IMR-90 (cell line): ENCODE measurements at regions not wholly inside any gene's neighbourhood (a gene's known extent, or its start where the extent isn't known, plus 50 kb on each side); places are given as distances from the start of the nearest gene placed in this dataset.

Experiments used
- ATAC-seq: fragments of 200-7000 bp; cut with Tn5 transposase; 2 replicates; pipeline ENCODE4 v1.9.1; 2020; ENCODE audit warnings: low read depth, mild to moderate bottlenecking, moderate library complexity
- BruUV-seq: library from RNA; stranded (reverse); fragments of 400-500 nt; replicated peaks from 2 replicates; lab custom pipeline; 2021; lab: Mats Ljungman, UMichigan
- CTCF ChIA-PET: fragments of 300-600 bp; formaldehyde crosslinking; extraction: SDS; loops from one replicate; lab custom pipeline; 2021; ENCODE audit warnings: antibody characterized with exemption; lab: Yijun Ruan, JAX
- POLR2A ChIA-PET: fragments of 300-600 bp; sonication (Branson Sonifier 250); formaldehyde crosslinking; loops from one replicate; lab custom pipeline; 2022; ENCODE audit warnings: antibody characterized with exemption; ENCODE audit not compliant: unreplicated experiment; lab: Charles Lee
- DNase-seq: peaks from one replicate; pipeline ENCODE4 v3.0.0; 2013
- H2AFZ ChIP-seq: replicated peaks from 2 replicates; pipeline ENCODE3; 2013; ENCODE audit warnings: low read length, mild to moderate bottlenecking; ENCODE audit not compliant: poor library complexity
- H2AK5ac ChIP-seq: 2 replicates; pipeline ENCODE4 v1.6.1; 2013; ENCODE audit warnings: low read depth, low read length, inconsistent platforms
- H2AK9ac ChIP-seq: replicated peaks from 2 replicates; pipeline ENCODE3; 2013; ENCODE audit warnings: mild to moderate bottlenecking, low read depth, low read length, moderate library complexity; ENCODE audit not compliant: poor library complexity
- H2BK120ac ChIP-seq: 2 replicates; pipeline ENCODE4 v1.6.1; 2013; ENCODE audit warnings: low read depth, low read length, inconsistent platforms
- H2BK15ac ChIP-seq: 3 replicates; pipeline ENCODE4 v1.6.1; 2013; ENCODE audit warnings: low read depth, low read length, inconsistent platforms
- H2BK20ac ChIP-seq: 2 replicates; pipeline ENCODE4 v1.6.1; 2013; ENCODE audit warnings: low read depth, mild to moderate bottlenecking, inconsistent platforms, low read length, moderate library complexity
- H2BK5ac ChIP-seq: 2 replicates; pipeline ENCODE4 v1.6.1; 2013; ENCODE audit warnings: mild to moderate bottlenecking, low read depth, low read length, inconsistent platforms; ENCODE audit not compliant: poor library complexity, severe bottlenecking
- H3K14ac ChIP-seq: replicated peaks from 2 replicates; pipeline ENCODE4 v1.6.1; 2013; ENCODE audit warnings: low read depth, low read length, inconsistent platforms
- H3K18ac ChIP-seq: 2 replicates; pipeline ENCODE4 v1.6.1; 2013; ENCODE audit warnings: low read depth, low read length, control low read depth
- H3K23ac ChIP-seq: 2 replicates; pipeline ENCODE4 v1.6.1; 2013; ENCODE audit warnings: low read depth, low read length, inconsistent platforms
- H3K27ac ChIP-seq: 2 replicates; pipeline ENCODE4 v1.5.1; 2013; ENCODE audit warnings: mild to moderate bottlenecking, control low read depth, low read length; ENCODE audit not compliant: insufficient read depth
- H3K27me3 ChIP-seq: 2 replicates; pipeline ENCODE4 v1.6.1; 2013; ENCODE audit warnings: low read length; ENCODE audit not compliant: control insufficient read depth, insufficient read depth
- H3K36me3 ChIP-seq: 2 replicates; pipeline ENCODE4 v1.6.1; 2013; ENCODE audit warnings: low read length, mixed read lengths; ENCODE audit not compliant: control insufficient read depth, insufficient read depth
- H3K4ac ChIP-seq: 2 replicates; pipeline ENCODE4 v1.6.1; 2013; ENCODE audit warnings: low read depth, low read length, inconsistent platforms
- H3K4me1 ChIP-seq: 2 replicates; pipeline ENCODE4 v1.6.1; 2013; ENCODE audit warnings: low read length, mixed read lengths; ENCODE audit not compliant: control insufficient read depth, insufficient read depth
- H3K4me2 ChIP-seq: 2 replicates; pipeline ENCODE4 v1.6.1; 2013; ENCODE audit warnings: low read depth, mild to moderate bottlenecking, control low read depth, low read length, moderate library complexity
- H3K4me3 ChIP-seq: 2 replicates; pipeline ENCODE4 v1.5.1; 2013; ENCODE audit warnings: low read depth, mild to moderate bottlenecking, control low read depth, low read length, moderate library complexity; ENCODE audit not compliant: insufficient read depth
- H3K56ac ChIP-seq: 2 replicates; pipeline ENCODE4 v1.6.1; 2013; ENCODE audit warnings: low read length, inconsistent platforms; ENCODE audit not compliant: insufficient read depth; ENCODE audit errors: extremely low read depth
- H3K79me1 ChIP-seq, 2 experiments: 2 replicates each; pipeline ENCODE4 v1.6.1; 2013; ENCODE audit warnings: low read length in 2 of 2, inconsistent platforms in 1 of 2, low read depth in 1 of 2
- H3K9ac ChIP-seq: 2 replicates; pipeline ENCODE4 v1.6.1; 2013; ENCODE audit warnings: low read depth, low read length, control low read depth
- H3K9me1 ChIP-seq: 2 replicates; pipeline ENCODE4 v1.6.1; 2013; ENCODE audit warnings: low read length, inconsistent platforms; ENCODE audit not compliant: insufficient read depth
- H3K9me3 ChIP-seq: 2 replicates; pipeline ENCODE4 v1.6.1; 2013; ENCODE audit warnings: low read length; ENCODE audit not compliant: control insufficient read depth, insufficient read depth
- H4K20me1 ChIP-seq: 2 replicates; pipeline ENCODE4 v1.6.1; 2013; ENCODE audit warnings: low read length, inconsistent platforms; ENCODE audit not compliant: insufficient read depth
- H4K5ac ChIP-seq: 2 replicates; pipeline ENCODE4 v1.6.1; 2013; ENCODE audit warnings: mild to moderate bottlenecking, low read depth, low read length, control low read depth
- H4K8ac ChIP-seq, 2 experiments: 2 replicates each; pipeline ENCODE4 v1.6.1; 2013; ENCODE audit warnings: low read depth in 2 of 2, low read length in 2 of 2, control low read depth in 1 of 2, inconsistent platforms in 1 of 2
- H4K91ac ChIP-seq: 2 replicates; pipeline ENCODE4 v1.6.1; 2013; ENCODE audit warnings: low read depth, low read length, inconsistent platforms; ENCODE audit not compliant: insufficient read depth
- CHD1 ChIP-seq: IDR thresholded peaks from 2 replicates; pipeline ENCODE4 v1.6.1; 2012; ENCODE audit warnings: low read depth, low read length, improper control_type of control experiment
- SMC3 ChIP-seq: fragments of 150-350 bp; IDR thresholded peaks from 2 replicates; pipeline ENCODE4 v1.6.1; 2016; ENCODE audit warnings: low read depth, mild to moderate bottlenecking, antibody characterized with exemption, low read length, moderate library complexity
- WGBS, 2 experiments: methylation state at CpG; one replicate each; pipeline versions ENCODE4 v1.1.5 to v1.1.7; 2013; ENCODE audit warnings: missing lambda C conversion rate in 2 of 2; ENCODE audit not compliant: insufficient read length in 1 of 2; ENCODE audit errors: extremely low coverage in 2 of 2; 5-methylcytosine and 5-hydroxymethylcytosine counted together
- dilution Hi-C: fragments of 300-500 bp; cut with HindIII; formaldehyde crosslinking; loops from one replicate; pipeline ENCODE4 v1.14.3; 2018; ENCODE audit warnings: low sequenced_read_pairs; ENCODE audit not compliant: unreplicated experiment
- in situ Hi-C: fragments of 300-500 bp; cut with MboI; formaldehyde crosslinking; loops from 3 replicates; pipeline ENCODE4 v1.14.3; 2019; ENCODE audit warnings: low sequenced_read_pairs, inconsistent platforms, mixed read lengths
- intact Hi-C: fragments of 100-400 bp; cut with micrococcal nuclease; formaldehyde crosslinking; loops from 2 replicates; pipeline ENCODE4 v1.10.0; 2022

- no peak overlapping the region for H3K9ac ChIP-seq
- ATAC-seq: no peak
- H2BK5ac ChIP-seq: no peak overlapping the region
- no peaks in the 10 kb centered on the region for H3K36me3 ChIP-seq
- no peaks in the 10 kb centered on the region for H4K20me1 ChIP-seq
- no peaks in the 10 kb centered on the region for H3K27me3 ChIP-seq
- no peak overlapping the region for H2AK5ac ChIP-seq
- no peak overlapping the region for H3K14ac ChIP-seq
- intact Hi-C loops (no loop called here), dilution Hi-C loops (no loop called here), in situ Hi-C loops (no loop called here)
- H3K9me1 ChIP-seq: no peaks in the 10 kb centered on the region
- no TSS peak for BruUV-seq
- H2AK9ac ChIP-seq: no peak overlapping the region
- H3K18ac ChIP-seq: no peak overlapping the region
- no peak overlapping the region for H4K91ac ChIP-seq
- no peaks in the 10 kb centered on the region for H3K79me1 ChIP-seq
- H4K8ac ChIP-seq: no peak overlapping the region
- no peak overlapping the region for H3K27ac ChIP-seq
- POLR2A ChIA-PET: no interaction called here
- CTCF ChIA-PET: no interaction called here
- DNase-seq: no peak
- H3K9me3 ChIP-seq: no peaks in the 10 kb centered on the region
- H3K23ac ChIP-seq: no peak overlapping the region
- H3K4me2 ChIP-seq: no peak overlapping the region
- no peak overlapping the region for H3K4ac ChIP-seq
- no CpG with 5 or more reads among the region's 6 CpGs for WGBS, 2 experiments
- no peak overlapping the region for H2BK20ac ChIP-seq
- TF ChIP-seq CHD1: no peak
- TF ChIP-seq SMC3: no peak
- H3K4me1 ChIP-seq: no peaks in the 10 kb centered on the region
- H2AFZ ChIP-seq: no peak overlapping the region
- no peak overlapping the region for H4K5ac ChIP-seq
- H2BK15ac ChIP-seq: no peak overlapping the region
- no peak overlapping the region for H3K4me3 ChIP-seq
- H2BK120ac ChIP-seq: no peak overlapping the region
- no peak overlapping the region for H3K56ac ChIP-seq
Observed at GRCh38 chr3:158911586-158911985, 109.7 kb downstream of the MFSD1 start.
